C4-2B (cell line): ENCODE measurements at regions not wholly inside any gene's neighbourhood (a gene's known extent, or its start where the extent isn't known, plus 50 kb on each side); places are given as distances from the start of the nearest gene placed in this dataset.
"Not testable (repeated sequence)": the region's sequence is repeated elsewhere in the genome, so short reads cannot be mapped to it uniquely, and the experiment has no call there.

Experiments
- H3K27ac ChIP-seq: fragments of 450-650 bp; 2 replicates; pipeline ENCODE4 v1.5.1; 2017
- ZFX ChIP-seq: fragments of 450-650 bp; IDR thresholded peaks from 2 replicates; pipeline ENCODE4 v1.6.1; 2017
- TF ChIP-seq, protein P1 (sequence below): fragments of 450-650 bp; conservative IDR thresholded peaks from 2 replicates; pipeline ENCODE4 v1.5.1; 2017; ENCODE audit warnings: mild to moderate bottlenecking

DNA sequence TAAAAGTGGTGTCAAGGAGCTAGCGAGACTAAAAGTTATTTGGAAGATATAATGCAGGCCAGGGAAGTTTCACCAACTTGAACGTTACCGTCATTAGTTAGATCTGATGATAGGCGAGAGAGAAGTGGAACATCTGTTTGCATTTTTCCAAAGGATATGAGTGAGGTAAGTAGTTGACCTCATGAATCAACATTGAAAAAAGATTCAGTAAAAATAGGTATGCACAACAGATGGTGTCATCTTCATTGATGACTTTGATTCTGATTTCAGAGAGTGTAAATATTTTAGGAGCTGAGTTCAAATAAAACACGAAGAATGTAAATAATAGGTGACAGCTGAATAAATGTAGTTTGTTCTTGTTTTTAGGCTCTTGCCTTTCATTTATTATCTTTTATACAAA is 998.9 kb upstream of the CDH6 start:
- TF ChIP-seq, protein P1, sequence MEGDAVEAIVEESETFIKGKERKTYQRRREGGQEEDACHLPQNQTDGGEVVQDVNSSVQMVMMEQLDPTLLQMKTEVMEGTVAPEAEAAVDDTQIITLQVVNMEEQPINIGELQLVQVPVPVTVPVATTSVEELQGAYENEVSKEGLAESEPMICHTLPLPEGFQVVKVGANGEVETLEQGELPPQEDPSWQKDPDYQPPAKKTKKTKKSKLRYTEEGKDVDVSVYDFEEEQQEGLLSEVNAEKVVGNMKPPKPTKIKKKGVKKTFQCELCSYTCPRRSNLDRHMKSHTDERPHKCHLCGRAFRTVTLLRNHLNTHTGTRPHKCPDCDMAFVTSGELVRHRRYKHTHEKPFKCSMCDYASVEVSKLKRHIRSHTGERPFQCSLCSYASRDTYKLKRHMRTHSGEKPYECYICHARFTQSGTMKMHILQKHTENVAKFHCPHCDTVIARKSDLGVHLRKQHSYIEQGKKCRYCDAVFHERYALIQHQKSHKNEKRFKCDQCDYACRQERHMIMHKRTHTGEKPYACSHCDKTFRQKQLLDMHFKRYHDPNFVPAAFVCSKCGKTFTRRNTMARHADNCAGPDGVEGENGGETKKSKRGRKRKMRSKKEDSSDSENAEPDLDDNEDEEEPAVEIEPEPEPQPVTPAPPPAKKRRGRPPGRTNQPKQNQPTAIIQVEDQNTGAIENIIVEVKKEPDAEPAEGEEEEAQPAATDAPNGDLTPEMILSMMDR: no peak
- no peak for TF ChIP-seq ZFX
- no peak overlapping the region for H3K27ac ChIP-seq

DNA sequence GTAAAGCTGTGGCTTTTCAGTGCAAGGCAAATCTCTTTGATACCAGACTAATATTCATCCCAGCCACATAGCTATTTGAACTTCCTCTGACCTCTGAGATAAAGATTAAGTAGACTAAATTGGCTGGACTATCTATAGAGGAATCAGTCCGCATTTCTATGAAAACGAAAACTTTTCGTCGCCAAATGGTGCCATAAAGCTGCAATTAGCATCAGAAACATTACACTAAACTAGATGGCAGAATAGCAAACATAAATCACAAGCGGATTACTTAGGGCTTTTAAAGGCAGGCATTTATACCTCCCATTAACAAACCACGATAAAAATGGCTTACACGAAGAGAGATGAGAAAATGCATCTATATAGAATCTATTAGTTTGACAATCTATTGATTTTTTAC is 1009.7 kb upstream of the CDH6 start:
- H3K27ac ChIP-seq: no peak overlapping the region
- no peak for TF ChIP-seq ZFX
- TF ChIP-seq, protein P1: no peak

DNA sequence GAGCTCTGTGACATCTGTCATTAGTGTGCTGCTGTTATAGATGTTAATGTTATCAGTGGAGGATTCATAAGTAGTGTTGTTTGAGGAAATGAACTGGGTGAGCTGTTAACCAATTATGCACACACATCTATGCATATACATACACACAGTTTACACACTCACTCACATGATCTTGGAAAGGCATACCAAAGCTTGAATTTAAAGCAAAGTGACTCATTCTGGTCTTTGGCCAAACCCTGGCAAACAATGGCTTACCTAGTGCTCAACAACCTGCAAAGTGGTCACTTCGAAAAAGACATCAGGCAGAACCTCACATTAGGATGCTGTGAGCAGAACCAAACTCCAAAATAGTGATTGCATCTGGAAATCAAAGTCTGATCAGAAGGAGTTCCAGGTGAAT is 1037.3 kb upstream of the CDH6 start:
- no peak overlapping the region for H3K27ac ChIP-seq
- TF ChIP-seq, protein P1: no peak
- TF ChIP-seq ZFX: no peak

DNA sequence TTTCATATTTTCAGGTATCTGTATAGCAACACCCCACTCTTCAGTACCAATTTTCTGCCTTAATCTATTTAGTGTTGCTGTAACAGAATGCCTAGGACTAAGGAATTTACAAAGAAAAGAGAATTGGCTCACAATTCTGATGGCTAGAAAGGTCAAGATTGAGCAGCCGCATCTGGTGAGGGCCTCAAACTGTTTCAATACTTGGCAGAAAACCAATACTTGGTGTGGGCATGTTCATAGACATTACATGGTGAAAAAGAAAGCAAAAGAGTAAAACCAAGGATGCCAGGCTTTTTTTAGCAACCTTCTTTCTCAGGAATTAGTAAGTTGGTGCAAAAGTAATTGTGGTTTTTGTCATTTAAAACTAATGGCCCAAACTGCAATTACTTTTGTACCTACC is 1041.1 kb upstream of the CDH6 start:
- no peak overlapping the region for H3K27ac ChIP-seq
- no peak for TF ChIP-seq ZFX
- TF ChIP-seq, protein P1: no peak

DNA sequence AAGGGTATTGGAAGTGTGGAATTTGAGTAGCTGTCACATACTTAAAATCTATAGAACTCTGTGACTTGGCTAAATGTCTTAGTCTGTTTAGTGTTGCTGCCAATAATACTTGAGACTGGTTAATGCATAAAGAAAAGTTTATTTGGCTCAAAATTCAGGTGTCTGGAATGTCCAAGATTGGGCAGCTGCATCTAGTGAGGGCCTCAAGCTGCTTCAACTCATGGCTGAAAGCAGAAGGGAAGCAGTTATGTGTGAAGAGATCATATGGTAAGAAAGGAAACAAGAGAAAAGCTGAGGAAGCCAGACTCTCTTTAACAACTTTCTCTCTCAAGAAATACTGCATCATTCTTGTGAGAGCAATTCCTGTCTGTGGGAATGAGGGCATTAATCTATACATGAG is 1043.3 kb upstream of the CDH6 start:
- TF ChIP-seq, protein P1: no peak
- no peak for TF ChIP-seq ZFX
- no peak overlapping the region for H3K27ac ChIP-seq

DNA sequence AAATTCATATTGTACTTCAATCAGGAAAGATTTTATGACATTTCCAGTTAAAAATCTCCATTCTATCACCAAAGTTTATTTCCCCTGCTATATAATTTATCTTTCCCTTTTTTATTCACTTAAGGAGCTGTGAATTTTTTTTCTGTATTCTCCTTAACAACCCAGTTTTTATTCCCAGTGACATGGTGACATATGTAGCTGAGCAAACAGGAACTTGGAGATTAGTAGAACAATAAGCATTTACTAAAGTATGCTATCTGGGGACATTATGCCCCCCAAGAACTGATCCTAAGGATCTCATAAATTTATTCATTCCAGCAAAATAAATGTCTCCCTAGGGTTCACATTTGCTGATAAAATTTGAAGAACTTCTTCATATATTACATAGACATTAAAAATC is 1044.0 kb upstream of the CDH6 start:
- TF ChIP-seq, protein P1: no peak
- no peak for TF ChIP-seq ZFX
- no peak overlapping the region for H3K27ac ChIP-seq

DNA sequence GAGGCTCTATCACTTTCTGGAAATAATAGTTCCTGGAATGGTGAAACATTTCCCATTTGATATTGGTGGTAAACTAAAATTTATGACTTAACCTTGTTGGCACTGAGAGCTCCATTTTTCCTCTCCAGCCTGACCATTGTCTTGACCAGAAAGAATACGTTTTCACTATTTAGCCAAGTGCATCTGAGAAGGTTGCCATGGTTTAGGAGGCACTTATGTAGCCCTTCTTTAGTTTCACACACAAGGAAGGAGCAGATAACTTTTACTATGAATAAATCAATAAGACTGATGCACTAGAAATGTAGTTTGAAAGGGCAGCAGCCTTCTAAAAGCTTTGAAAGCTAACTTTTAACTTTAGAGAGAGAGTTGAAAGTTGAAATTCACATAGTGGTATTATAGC is 1045.5 kb upstream of the CDH6 start:
- no peak overlapping the region for H3K27ac ChIP-seq
- no peak for TF ChIP-seq ZFX
- TF ChIP-seq, protein P1: no peak

DNA sequence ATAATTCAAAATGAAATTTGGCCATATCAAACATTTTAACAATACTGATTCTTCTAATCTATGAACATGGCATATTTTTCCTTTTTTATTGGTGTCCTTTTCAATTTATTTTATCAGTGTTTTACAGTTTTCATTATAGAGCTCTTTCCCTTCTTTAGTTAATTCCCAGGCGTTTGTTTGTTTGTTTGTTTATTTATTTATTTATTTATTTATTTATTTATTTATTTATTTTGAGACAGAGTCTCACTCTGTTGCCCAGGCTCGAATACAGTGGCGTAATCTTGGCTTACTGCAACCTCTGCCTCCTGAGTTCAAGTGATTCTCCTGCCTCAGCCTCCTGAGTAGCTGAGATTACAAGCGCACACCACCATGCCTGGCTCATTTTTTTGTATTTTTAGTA is 1049.4 kb upstream of the CDH6 start:
- H3K27ac ChIP-seq: not testable (repeated sequence)
